Progenitor cell of endocrine pancreas (in vitro differentiated cells): ENCODE measurements at regions not wholly inside any gene's neighbourhood (a gene's known extent, or its start where the extent isn't known, plus 50 kb on each side); places are given as distances from the start of the nearest gene placed in this dataset.

Experiments used
- DNase-seq: peaks from one replicate; pipeline ENCODE4 v3.0.0; 2021; ENCODE audit warnings: low spot score; ENCODE audit not compliant: unreplicated experiment
- H3K27ac Mint-ChIP-seq: 2 replicates; pipeline ENCODE4 v1.8.0; 2021; ENCODE audit warnings: mild to moderate bottlenecking, moderate library complexity, mixed read lengths
- H3K27me3 Mint-ChIP-seq: 2 replicates; pipeline ENCODE4 v1.8.0; 2021; ENCODE audit warnings: mixed read lengths
- H3K36me3 Mint-ChIP-seq: 2 replicates; pipeline ENCODE4 v1.8.0; 2022; ENCODE audit warnings: mixed read lengths; ENCODE audit not compliant: insufficient read depth
- H3K4me1 Mint-ChIP-seq: 2 replicates; pipeline ENCODE4 v1.8.0; 2021; ENCODE audit warnings: low read depth, mixed read lengths
- H3K4me3 Mint-ChIP-seq: 2 replicates; pipeline ENCODE4 v1.8.0; 2021; ENCODE audit warnings: low read depth, mild to moderate bottlenecking, moderate library complexity, mixed read lengths
- H3K9me3 Mint-ChIP-seq: 2 replicates; pipeline ENCODE4 v1.8.0; 2021; ENCODE audit warnings: low read depth, mixed read lengths
- CTCF ChIP-seq: fragments of 200-600 bp; sonication (generic); IDR thresholded peaks from one replicate; pipeline ENCODE4 v1.5.0; 2021; ENCODE audit warnings: antibody characterized with exemption, mild to moderate bottlenecking; ENCODE audit not compliant: unreplicated experiment

- no peak for DNase-seq
- TF ChIP-seq CTCF, result no peak
- peaks cover 24% of the 10 kb centered on the region for H3K4me1 Mint-ChIP-seq
- H3K9me3 Mint-ChIP-seq, result no peaks in the 10 kb centered on the region
- no peaks in the 10 kb centered on the region for H3K36me3 Mint-ChIP-seq
- H3K27me3 Mint-ChIP-seq, result peaks cover 30% of the 10 kb centered on the region
- H3K4me3 Mint-ChIP-seq, result no peak overlapping the region
- no peak overlapping the region for H3K27ac Mint-ChIP-seq
These were observed 120.3 kb downstream of the ASB7 start for GRCh38 chr15:100722551-100723314.

GRCh38 chr15:100723315-100723801 is 121.0 kb downstream of the ASB7 start:
- Mint-ChIP-seq H3K4me3 (no peak overlapping the region), H3K27me3 (peaks cover 28% of the 10 kb centered on the region), H3K9me3 (no peaks in the 10 kb centered on the region), H3K4me1 (peaks cover 24% of the 10 kb centered on the region), H3K27ac (no peak overlapping the region), H3K36me3 (no peaks in the 10 kb centered on the region)
- TF ChIP-seq CTCF, result no peak
- DNase-seq, result no peak

- DNase-seq, result no peak
- H3K4me1 Mint-ChIP-seq, result peaks cover 22% of the 10 kb centered on the region
- H3K36me3 Mint-ChIP-seq, result no peaks in the 10 kb centered on the region
- H3K4me3 Mint-ChIP-seq, result no peak overlapping the region
- H3K27ac Mint-ChIP-seq, result no peak overlapping the region
- TF ChIP-seq CTCF, result no peak
- H3K9me3 Mint-ChIP-seq, result no peaks in the 10 kb centered on the region
- H3K27me3 Mint-ChIP-seq, result peaks cover 27% of the 10 kb centered on the region
These were observed 123.0 kb downstream of the ASB7 start for GRCh38 chr15:100725121-100726069.

- no peak overlapping the region for H3K4me3 Mint-ChIP-seq
- no peaks in the 10 kb centered on the region for H3K9me3 Mint-ChIP-seq
- peaks cover 29% of the 10 kb centered on the region for H3K27me3 Mint-ChIP-seq
- no peak overlapping the region for H3K27ac Mint-ChIP-seq
- no peak for TF ChIP-seq CTCF
- DNase-seq, result no peak
- no peaks in the 10 kb centered on the region for H3K36me3 Mint-ChIP-seq
- peaks cover 17% of the 10 kb centered on the region for H3K4me1 Mint-ChIP-seq
These were observed 123.7 kb downstream of the ASB7 start for GRCh38 chr15:100726070-100726420.

GRCh38 chr15:100726421-100727190 is 124.2 kb downstream of the ASB7 start:
- Mint-ChIP-seq H3K9me3 (no peaks in the 10 kb centered on the region), H3K27me3 (peaks cover 29% of the 10 kb centered on the region), H3K27ac (no peak overlapping the region), H3K4me1 (peaks cover 15% of the 10 kb centered on the region), H3K36me3 (no peaks in the 10 kb centered on the region), H3K4me3 (no peak overlapping the region)
- no peak for DNase-seq
- TF ChIP-seq CTCF, result no peak
